Pancreas (tissue), 10 donors: ENCODE measurements at regions not wholly inside any gene's neighbourhood (a gene's known extent, or its start where the extent isn't known, plus 50 kb on each side); places are given as distances from the start of the nearest gene placed in this dataset.
"Not testable (repeated sequence)": the region's sequence is repeated elsewhere in the genome, so short reads cannot be mapped to it uniquely, and the experiment has no call there.

Source experiments
- ATAC-seq, 4 donors: fragments of 200-7000 bp; cut with Tn5 transposase; one replicate each; pipeline versions ENCODE4 v1.8.0 to v1.9.1; 2020; ENCODE audit warnings: mild to moderate bottlenecking in 4 of 4, moderate library complexity in 4 of 4
- DNase-seq, 6 donors: peaks; one replicate each; pipeline ENCODE4 v3.0.0-alpha.2; 2020
- FAIRE-seq: peaks from 2 replicates; lab custom pipeline; 2012; peaks lifted over from hg19 to GRCh38; lab: Jason Lieb, UNC
- H3K27ac ChIP-seq, 4 donors: fragments of 200-600 bp; sonication (generic); 1 replicate in 3 of 4; 2 replicates in 1 of 4; pipeline versions ENCODE4 v1.5.0 to v1.8.0; 2020
- H3K27me3 ChIP-seq, 4 donors: fragments of 200-600 bp; one replicate each; pipeline ENCODE4 v1.8.0; 2021
- H3K36me3 ChIP-seq, 3 donors: fragments of 200-600 bp; sonication (generic) in 1 of 3; one replicate each; pipeline versions ENCODE4 v1.5.0 to v1.8.0; 2020 to 2021
- H3K4me1 ChIP-seq, 3 donors: fragments of 200-600 bp; one replicate each; pipeline ENCODE4 v1.8.0; 2021
- H3K4me3 ChIP-seq, 4 donors: fragments of 200-600 bp; sonication (generic) in 2 of 4; one replicate each; pipeline versions ENCODE4 v1.5.0 to v1.8.0; 2020 to 2021
- H3K9me3 ChIP-seq, 4 donors: fragments of 200-600 bp; one replicate each; pipeline ENCODE4 v1.8.0; 2021
- WGBS, 2 donors: extraction: QIAGEN DNeasy Blood & Tissue Kit; methylation state at CpG; one replicate each; pipeline ENCODE4 v1.1.7; 2013; 5-methylcytosine and 5-hydroxymethylcytosine counted together
- intact Hi-C, 3 donors: fragments of 100-400 bp; cut with DNase I; formaldehyde crosslinking; loops; one replicate each; pipeline versions ENCODE4 v1.11.1 to v1.14.2; 2022
- TF ChIP-seq, protein P1 (sequence below), 4 donors: fragments of 200-600 bp; sonication (generic) in 3 of 4; IDR thresholded peaks; one replicate each; pipeline versions ENCODE4 v1.5.0 to v1.8.0; 2021; ENCODE audit warnings: antibody characterized with exemption in 4 of 4
- donor health status: healthy with polysubstance abuse.
- donor health status: DM: no; HTN: no; CAD: no; lungs with moderate emphysema.
- donor health status: DM: no; HTN: no; CAD: no.
- donor health status: control.
- donor health status: control.
- donor health status: Bipolar disorder and iron deficiency.
- donor health status: DM: yes; HTN: yes; CAD: no.
- donor health status: DM: no; HTN: no; CAD: no.
- donor health status: DM: no; HTN: no; CAD: no.
- donor health status: DM: yes; HTN: yes; CAD: no.

DNA sequence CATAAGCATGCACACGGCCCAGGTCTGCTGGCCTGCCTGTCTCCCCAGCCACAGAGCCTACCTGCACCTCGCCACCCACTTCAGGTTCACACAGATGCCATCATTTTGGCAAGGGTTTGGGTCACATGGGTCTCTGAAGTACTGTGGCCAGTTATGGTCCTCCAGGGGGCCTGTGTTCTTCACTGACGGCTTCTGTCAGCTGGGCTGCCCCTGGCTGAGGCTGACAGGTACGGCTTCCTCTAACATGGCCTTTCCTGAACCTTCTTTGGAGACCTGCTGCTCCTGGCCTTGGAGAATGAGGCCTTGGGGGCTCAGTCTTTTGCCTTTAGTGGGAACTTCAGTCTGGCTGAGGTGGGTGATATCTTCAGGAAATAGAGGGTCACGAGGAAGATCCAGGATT, 835.9 kb downstream of the SPATA31A1 start:
- H3K27me3 ChIP-seq: not testable (repeated sequence)
- 46 to 59% methylated on average over 2 of the region's 5 CpGs for WGBS, 2 donors
- DNase-seq: peak in 1 of 6 donors; percentile 25

DNA sequence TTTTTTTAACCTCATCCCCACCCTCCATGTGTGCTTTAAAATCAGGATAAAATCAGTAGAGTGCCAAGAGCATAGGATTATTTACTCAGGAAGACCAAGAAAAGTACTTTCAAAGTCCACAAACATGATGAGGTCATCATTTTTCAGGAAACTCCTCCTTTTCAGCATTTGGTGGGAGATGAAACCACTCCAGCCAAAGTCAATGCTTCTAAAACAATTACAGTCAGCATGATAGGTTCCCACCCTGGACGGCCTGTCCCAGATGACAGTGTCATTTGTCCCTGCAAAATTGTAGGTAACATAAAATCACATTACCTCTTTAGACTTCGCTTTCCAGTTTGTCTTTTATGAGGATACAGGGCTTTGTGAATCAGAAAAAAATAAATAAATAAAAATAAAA, 836.7 kb downstream of the SPATA31A1 start:
- H3K4me1 ChIP-seq, DNase-seq, intact Hi-C loops, H3K9me3 ChIP-seq, H3K27ac ChIP-seq, H3K27me3 ChIP-seq, H3K4me3 ChIP-seq, H3K36me3 ChIP-seq, FAIRE-seq, ATAC-seq: not testable (repeated sequence)
- WGBS, 2 donors: 67 to 74% methylated on average over 1 of the region's 2 CpGs

More for the DNA sequence above, 835.9 kb downstream of the SPATA31A1 start:
- H3K4me1 ChIP-seq, H3K4me3 ChIP-seq, ATAC-seq, H3K27ac ChIP-seq, H3K9me3 ChIP-seq, H3K36me3 ChIP-seq, intact Hi-C loops, FAIRE-seq: not testable (repeated sequence)

DNA sequence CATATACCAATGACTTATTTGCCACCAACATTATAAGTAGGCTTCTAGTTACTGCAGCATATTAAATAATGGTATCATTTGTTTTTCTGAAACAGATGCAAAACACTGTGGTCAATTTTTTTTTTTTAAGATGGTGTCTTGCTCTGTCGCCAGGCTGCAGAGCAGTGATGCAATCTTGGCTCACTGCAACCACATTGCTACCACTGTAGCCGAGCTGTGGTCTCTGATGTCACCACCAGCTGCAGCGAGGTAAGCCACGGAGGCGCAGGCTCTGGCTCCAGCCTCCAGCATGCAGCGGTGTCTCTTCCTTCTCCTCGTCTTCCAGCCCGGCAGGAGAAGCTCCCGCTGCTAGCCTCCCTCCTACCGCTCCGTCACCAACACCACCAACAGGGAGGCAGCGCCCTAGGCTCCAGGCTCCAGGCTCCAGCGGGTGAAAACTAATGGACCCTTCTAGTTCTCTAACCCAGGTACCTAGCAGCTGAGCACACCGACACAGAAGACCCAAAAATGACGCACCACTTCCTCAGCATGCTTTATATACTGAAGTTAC, 840.8 kb downstream of the SPATA31A1 start:
- H3K27me3 ChIP-seq, H3K36me3 ChIP-seq, ATAC-seq, H3K4me1 ChIP-seq, DNase-seq, H3K27ac ChIP-seq, intact Hi-C loops, H3K9me3 ChIP-seq, FAIRE-seq, H3K4me3 ChIP-seq: not testable (repeated sequence)
- WGBS, 2 donors: 68 to 82% methylated on average over 13 to 14 of the region's 15 CpGs

DNA sequence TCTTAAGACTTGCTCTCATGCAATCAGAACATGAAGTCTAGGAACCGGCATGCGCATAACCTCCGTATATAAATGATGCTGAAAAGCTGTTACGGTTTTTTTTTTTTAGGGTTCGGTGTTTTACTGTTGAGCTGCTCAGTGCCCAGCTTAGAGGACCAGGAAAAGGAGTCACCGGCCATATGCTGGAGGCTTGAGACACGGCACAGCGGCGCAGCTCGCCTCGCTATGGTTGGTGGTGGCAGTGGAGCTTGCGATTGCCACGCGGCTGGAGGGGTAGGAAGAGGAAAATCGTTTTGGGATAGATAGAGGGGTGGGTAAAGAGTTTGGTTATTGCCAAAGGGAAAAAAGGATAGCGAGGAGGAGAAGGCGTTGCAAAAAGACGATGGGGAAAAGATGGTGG, 841.3 kb downstream of the SPATA31A1 start:
- WGBS, 2 donors: 79 to 84% methylated on average over 7 to 11 of the region's 18 CpGs
- DNase-seq, FAIRE-seq: not testable (repeated sequence)

DNA sequence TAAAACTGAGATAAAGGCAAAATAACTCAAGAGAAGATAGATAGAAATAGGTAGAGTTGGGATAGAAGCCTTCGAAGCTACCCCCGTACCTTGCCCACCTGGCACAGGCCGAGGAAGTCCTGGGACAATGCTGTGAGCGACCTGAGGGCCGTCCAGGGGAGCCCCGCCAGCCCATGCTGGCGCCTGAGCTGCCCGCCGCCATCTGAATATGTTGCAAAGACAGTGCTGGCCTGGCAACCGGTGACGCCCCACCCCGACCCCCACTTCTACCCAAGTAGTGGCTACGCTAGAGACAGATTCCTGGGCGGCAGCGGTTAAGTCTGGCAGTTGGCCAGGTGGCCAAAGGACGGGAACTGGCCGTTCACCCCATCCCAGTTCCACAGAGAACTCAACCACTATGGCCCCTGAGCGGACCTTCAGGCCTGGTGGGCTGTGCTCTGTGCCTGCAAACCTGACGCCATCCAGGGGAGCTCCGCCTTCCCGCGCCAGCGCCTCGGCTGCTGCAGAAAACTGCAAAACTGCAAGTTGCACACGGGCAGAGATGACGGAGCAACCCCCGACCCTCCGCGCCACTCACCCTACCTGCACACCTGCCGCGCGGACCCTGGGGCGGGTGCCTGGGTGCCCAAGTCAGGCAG, 866.2 kb downstream of the SPATA31A1 start:
- DNase-seq: peak in 1 of 6 donors; percentile 22
- H3K4me3 ChIP-seq, intact Hi-C loops, H3K9me3 ChIP-seq, H3K36me3 ChIP-seq, ATAC-seq, H3K27ac ChIP-seq, FAIRE-seq, H3K27me3 ChIP-seq, H3K4me1 ChIP-seq: not testable (repeated sequence)
- WGBS, 2 donors: 77 to 81% methylated on average over 11 to 21 of the region's 33 CpGs

More for the DNA sequence above, 841.3 kb downstream of the SPATA31A1 start:
- H3K4me3 ChIP-seq, H3K27ac ChIP-seq, H3K27me3 ChIP-seq, ATAC-seq, H3K9me3 ChIP-seq, H3K4me1 ChIP-seq, intact Hi-C loops, H3K36me3 ChIP-seq: not testable (repeated sequence)

DNA sequence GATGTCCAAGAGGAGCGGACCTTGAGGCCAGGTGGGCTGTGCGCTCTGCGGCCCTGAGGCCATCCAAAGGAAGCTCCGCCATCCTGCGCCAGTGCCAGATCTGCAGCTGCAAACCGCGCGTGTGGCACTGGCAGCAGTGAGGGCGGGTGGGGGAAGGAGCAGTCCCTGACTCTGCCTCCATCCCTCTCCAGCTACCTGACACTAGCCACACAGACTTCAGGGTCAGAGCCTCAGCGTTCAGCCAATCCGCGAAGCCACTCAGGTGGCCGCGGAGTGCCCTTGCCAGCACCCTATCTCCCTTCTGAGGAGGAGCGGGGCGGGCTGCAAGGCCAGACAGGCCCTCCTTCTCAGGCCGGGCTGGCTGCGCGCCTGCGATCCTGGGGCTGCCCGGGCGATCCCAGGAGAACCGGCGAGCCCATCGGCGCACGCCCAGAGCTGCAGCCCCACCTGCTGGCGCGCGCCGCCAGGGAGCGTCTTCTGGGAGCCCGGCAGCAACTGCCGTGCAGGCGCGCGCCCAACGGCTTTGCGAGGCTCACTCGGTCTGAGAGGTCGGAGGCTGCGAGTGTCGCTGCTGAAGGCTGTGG, 867.2 kb downstream of the SPATA31A1 start:
- H3K4me3 ChIP-seq, H3K36me3 ChIP-seq, H3K4me1 ChIP-seq, FAIRE-seq, H3K27me3 ChIP-seq, H3K9me3 ChIP-seq, H3K27ac ChIP-seq, intact Hi-C loops: not testable (repeated sequence)
- TF ChIP-seq, protein P1, sequence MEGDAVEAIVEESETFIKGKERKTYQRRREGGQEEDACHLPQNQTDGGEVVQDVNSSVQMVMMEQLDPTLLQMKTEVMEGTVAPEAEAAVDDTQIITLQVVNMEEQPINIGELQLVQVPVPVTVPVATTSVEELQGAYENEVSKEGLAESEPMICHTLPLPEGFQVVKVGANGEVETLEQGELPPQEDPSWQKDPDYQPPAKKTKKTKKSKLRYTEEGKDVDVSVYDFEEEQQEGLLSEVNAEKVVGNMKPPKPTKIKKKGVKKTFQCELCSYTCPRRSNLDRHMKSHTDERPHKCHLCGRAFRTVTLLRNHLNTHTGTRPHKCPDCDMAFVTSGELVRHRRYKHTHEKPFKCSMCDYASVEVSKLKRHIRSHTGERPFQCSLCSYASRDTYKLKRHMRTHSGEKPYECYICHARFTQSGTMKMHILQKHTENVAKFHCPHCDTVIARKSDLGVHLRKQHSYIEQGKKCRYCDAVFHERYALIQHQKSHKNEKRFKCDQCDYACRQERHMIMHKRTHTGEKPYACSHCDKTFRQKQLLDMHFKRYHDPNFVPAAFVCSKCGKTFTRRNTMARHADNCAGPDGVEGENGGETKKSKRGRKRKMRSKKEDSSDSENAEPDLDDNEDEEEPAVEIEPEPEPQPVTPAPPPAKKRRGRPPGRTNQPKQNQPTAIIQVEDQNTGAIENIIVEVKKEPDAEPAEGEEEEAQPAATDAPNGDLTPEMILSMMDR (IDR thresholded peaks at IDR 0.05): peak in 1 of 4 donors; percentile 14
- 0% methylated on average over 25 to 34 of the region's 43 CpGs for WGBS, 2 donors
- peak in 3 of 6 donors; percentile 69 to 83 (median 77) for DNase-seq
- peak in 3 of 4 donors; percentile 63 to 86 (median 73) for ATAC-seq

DNA sequence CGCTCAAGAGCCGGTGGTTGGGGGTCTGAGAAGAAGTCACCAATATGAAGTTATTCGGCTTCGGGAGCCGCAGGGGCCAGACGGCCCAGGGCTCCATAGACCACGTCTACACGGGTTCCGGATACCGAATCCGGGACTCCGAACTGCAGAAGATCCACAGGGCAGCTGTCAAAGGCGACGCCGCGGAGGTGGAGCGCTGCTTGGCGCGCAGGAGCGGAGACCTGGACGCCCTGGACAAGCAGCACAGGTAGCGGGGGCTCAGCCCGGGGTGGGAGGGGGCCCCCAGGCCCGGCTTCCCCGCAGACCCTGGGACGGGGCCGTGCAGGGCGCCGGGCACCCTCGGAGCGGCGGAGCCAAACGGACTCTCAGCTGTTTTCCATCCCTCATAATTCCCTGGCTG, 867.9 kb downstream of the SPATA31A1 start:
- H3K4me3 ChIP-seq, ATAC-seq, H3K27me3 ChIP-seq, intact Hi-C loops, H3K27ac ChIP-seq, H3K9me3 ChIP-seq, FAIRE-seq, H3K36me3 ChIP-seq, H3K4me1 ChIP-seq: not testable (repeated sequence)
- WGBS, 2 donors: 0% methylated on average over 12 to 17 of the region's 33 CpGs
- peak in 4 of 6 donors; percentile 20 to 70 (median 46) for DNase-seq
